ENCODE measurements at regions not wholly inside any gene's neighbourhood (a gene's known extent, or its start where the extent isn't known, plus 50 kb on each side); places are given as distances from the start of the nearest gene placed in this dataset.

- H3K4me1 ChIP-seq (ENCODE audit: control insufficient read depth in 1 of 2, insufficient read depth in 1 of 2, low read depth in 1 of 2, low read length in 1 of 2), result no peaks in the 10 kb centered on the region
- H3K9me3 ChIP-seq, result no peaks in the 10 kb centered on the region
- no peak overlapping the region for H3K27ac ChIP-seq
- H3K36me3 ChIP-seq, result no peaks in the 10 kb centered on the region
- H3K27me3 ChIP-seq, result no peaks in the 10 kb centered on the region
- TF ChIP-seq CTCF (IDR thresholded peaks at IDR 0.05), result no peak
- H3K4me3 ChIP-seq (ENCODE audit: low read depth in 1 of 2, low read length in 1 of 2), result no peak overlapping the region
Observed at GRCh38 chr17:77742579-77742978, 215.9 kb upstream of the TNRC6C start.

GRCh38 chr17:77744066-77744988 lies 214.2 kb upstream of the TNRC6C start:
- no peaks in the 10 kb centered on the region for H3K9me3 ChIP-seq
- no peak overlapping the region for H3K4me3 ChIP-seq (ENCODE audit: low read depth in 1 of 2, low read length in 1 of 2)
- no peak overlapping the region for H3K27ac ChIP-seq
- H3K4me1 ChIP-seq (ENCODE audit: control insufficient read depth in 1 of 2, insufficient read depth in 1 of 2, low read depth in 1 of 2, low read length in 1 of 2), result no peaks in the 10 kb centered on the region
- H3K27me3 ChIP-seq, result no peaks in the 10 kb centered on the region
- H3K36me3 ChIP-seq, result no peaks in the 10 kb centered on the region
- TF ChIP-seq CTCF (IDR thresholded peaks at IDR 0.05), result no peak

GRCh38 chr17:77745702-77746101 lies 212.8 kb upstream of the TNRC6C start:
- TF ChIP-seq CTCF (IDR thresholded peaks at IDR 0.05), result no peak
- H3K36me3 ChIP-seq, result no peaks in the 10 kb centered on the region
- H3K27ac ChIP-seq, result no peak overlapping the region
- H3K4me1 ChIP-seq (ENCODE audit: control insufficient read depth in 1 of 2, insufficient read depth in 1 of 2, low read depth in 1 of 2, low read length in 1 of 2), result no peaks in the 10 kb centered on the region
- no peaks in the 10 kb centered on the region for H3K27me3 ChIP-seq
- H3K9me3 ChIP-seq, result no peaks in the 10 kb centered on the region
- no peak overlapping the region for H3K4me3 ChIP-seq (ENCODE audit: low read depth in 1 of 2, low read length in 1 of 2)

GRCh38 chr17:77746393-77746792 lies 212.1 kb upstream of the TNRC6C start:
- no peak overlapping the region for H3K27ac ChIP-seq
- no peak overlapping the region for H3K4me3 ChIP-seq (ENCODE audit: low read depth in 1 of 2, low read length in 1 of 2)
- H3K4me1 ChIP-seq (ENCODE audit: control insufficient read depth in 1 of 2, insufficient read depth in 1 of 2, low read depth in 1 of 2, low read length in 1 of 2), result no peaks in the 10 kb centered on the region
- no peaks in the 10 kb centered on the region for H3K9me3 ChIP-seq
- no peak for TF ChIP-seq CTCF (IDR thresholded peaks at IDR 0.05)
- no peaks in the 10 kb centered on the region for H3K27me3 ChIP-seq
- no peaks in the 10 kb centered on the region for H3K36me3 ChIP-seq

- no peaks in the 10 kb centered on the region for H3K36me3 ChIP-seq
- no peaks in the 10 kb centered on the region for H3K27me3 ChIP-seq
- TF ChIP-seq CTCF (IDR thresholded peaks at IDR 0.05), result no peak
Observed at GRCh38 chr17:77746896-77747554, 211.5 kb upstream of the TNRC6C start.

More at GRCh38 chr17:77746896-77747554, 211.5 kb upstream of the TNRC6C start:
- no peaks in the 10 kb centered on the region for H3K4me1 ChIP-seq (ENCODE audit: control insufficient read depth in 1 of 2, insufficient read depth in 1 of 2, low read depth in 1 of 2, low read length in 1 of 2)
- no peaks in the 10 kb centered on the region for H3K9me3 ChIP-seq
- H3K27ac ChIP-seq, result no peak overlapping the region
- no peak overlapping the region for H3K4me3 ChIP-seq (ENCODE audit: low read depth in 1 of 2, low read length in 1 of 2)

Data from neutrophil (primary cell).